Head of caudate nucleus (tissue), 42 donors: ENCODE measurements at regions not wholly inside any gene's neighbourhood (a gene's known extent, or its start where the extent isn't known, plus 50 kb on each side); places are given as distances from the start of the nearest gene placed in this dataset.

Experiments
- DNase-seq, 42 donors: peaks; one replicate each; pipeline versions ENCODE4 v3.0.0 to v3.0.0-alpha.2; 2020 to 2021; ENCODE audit warnings: mixed read lengths in 7 of 42
- intact Hi-C: fragments of 100-400 bp; cut with DNase I; formaldehyde crosslinking; loops from one replicate; pipeline ENCODE4 v1.15.0; 2022

- intact Hi-C loops = no loop called here
- no peak for DNase-seq
Observed at GRCh38 chr16:62664566-62664965, 628.3 kb upstream of the CDH8 start.

- DNase-seq = no peak
- intact Hi-C loops = no loop called here
Observed at GRCh38 chr16:62661435-62661834, 625.2 kb upstream of the CDH8 start.

- intact Hi-C loops = no loop called here
- DNase-seq = no peak
Observed at GRCh38 chr16:62657116-62657515, 620.9 kb upstream of the CDH8 start.

- no peak for DNase-seq
- intact Hi-C loops = no loop called here
Observed at GRCh38 chr16:62652441-62653120, 616.3 kb upstream of the CDH8 start.

GRCh38 chr16:62648256-62648655 is 612.0 kb upstream of the CDH8 start:
- no peak for DNase-seq
- intact Hi-C loops = no loop called here

- intact Hi-C loops = no loop called here
- no peak for DNase-seq
Observed at GRCh38 chr16:62644030-62644812, 608.0 kb upstream of the CDH8 start.

GRCh38 chr16:62642677-62643076 is 606.4 kb upstream of the CDH8 start:
- intact Hi-C loops = no loop called here
- no peak for DNase-seq

GRCh38 chr16:62639890-62640289 is 603.7 kb upstream of the CDH8 start:
- intact Hi-C loops = no loop called here

GRCh38 chr16:62638964-62639870 is 603.0 kb upstream of the CDH8 start:
- DNase-seq = no peak
- intact Hi-C loops = no loop called here

More at GRCh38 chr16:62639890-62640289, 603.7 kb upstream of the CDH8 start:
- DNase-seq = no peak

- intact Hi-C loops = no loop called here
- DNase-seq = no peak
Observed at GRCh38 chr16:62638324-62638911, 602.2 kb upstream of the CDH8 start.

- intact Hi-C loops = no loop called here
- no peak for DNase-seq
Observed at GRCh38 chr16:62625326-62625725, 589.1 kb upstream of the CDH8 start.

GRCh38 chr16:62620275-62620674 is 584.0 kb upstream of the CDH8 start:
- no peak for DNase-seq
- intact Hi-C loops = no loop called here

- intact Hi-C loops = no loop called here
- no peak for DNase-seq
Observed at GRCh38 chr16:62615526-62615925, 579.3 kb upstream of the CDH8 start.

GRCh38 chr16:62610291-62610690 is 574.1 kb upstream of the CDH8 start:
- intact Hi-C loops = no loop called here

GRCh38 chr16:62602790-62603189 is 566.6 kb upstream of the CDH8 start:
- intact Hi-C loops = no loop called here
- no peak for DNase-seq

More at GRCh38 chr16:62610291-62610690, 574.1 kb upstream of the CDH8 start:
- no peak for DNase-seq

GRCh38 chr16:62597875-62598274 is 561.6 kb upstream of the CDH8 start:
- no peak for DNase-seq

GRCh38 chr16:62596584-62596983 is 560.3 kb upstream of the CDH8 start:
- DNase-seq = no peak
- intact Hi-C loops = no loop called here

More at GRCh38 chr16:62597875-62598274, 561.6 kb upstream of the CDH8 start:
- intact Hi-C loops = no loop called here

GRCh38 chr16:62596125-62596524 is 559.9 kb upstream of the CDH8 start:
- no peak for DNase-seq
- intact Hi-C loops = no loop called here

- intact Hi-C loops = no loop called here
- DNase-seq = no peak
Observed at GRCh38 chr16:62586128-62586862, 550.1 kb upstream of the CDH8 start.
